ENCODE measurements at regions not wholly inside any gene's neighbourhood (a gene's known extent, or its start where the extent isn't known, plus 50 kb on each side); places are given as distances from the start of the nearest gene placed in this dataset.

GRCh38 chr4:128700659-128701350 lies 108.7 kb upstream of the JADE1 start:
- no peaks in the 10 kb centered on the region for H3K4me1 ChIP-seq (ENCODE audit: control insufficient read depth, insufficient read depth, low read length)
- no TSS peak for BruUV-seq (replicated peaks)
- no peaks in the 10 kb centered on the region for H3K9me1 ChIP-seq (ENCODE audit: insufficient read depth, low read length)
- H3K23ac ChIP-seq (ENCODE audit: low read depth, low read length): no peak overlapping the region
- no peak overlapping the region for H4K8ac ChIP-seq (ENCODE audit: low read depth in 2 of 2, low read length in 2 of 2)
- ATAC-seq (ENCODE audit: low read depth) (no peak), DNase-seq (no peak)
- no peak overlapping the region for H4K5ac ChIP-seq (ENCODE audit: low read depth, low read length)
- no peak overlapping the region for H4K91ac ChIP-seq (ENCODE audit: insufficient read depth, low read depth, low read length)
- no peak overlapping the region for H3K9ac ChIP-seq (ENCODE audit: low read depth, low read length)
- no CpG with 5 or more reads among the region's 1 CpG for WGBS, 2 experiments (ENCODE audit: extremely low coverage in 2 of 2, insufficient read length in 1 of 2)
- H3K79me1 ChIP-seq (ENCODE audit: low read depth in 1 of 2, low read length in 2 of 2): no peaks in the 10 kb centered on the region
- no peaks in the 10 kb centered on the region for H3K9me3 ChIP-seq (ENCODE audit: control insufficient read depth, insufficient read depth, low read length)
- no peak overlapping the region for H2BK20ac ChIP-seq (ENCODE audit: low read depth, low read length)
- intact Hi-C loops (cut with micrococcal nuclease) (no loop called here), dilution Hi-C loops (cut with HindIII; ENCODE audit: low sequenced_read_pairs, unreplicated experiment) (no loop called here), in situ Hi-C loops (cut with MboI; ENCODE audit: low sequenced_read_pairs) (no loop called here)
- no peak overlapping the region for H2BK5ac ChIP-seq (ENCODE audit: low read depth, low read length, poor library complexity, severe bottlenecking)
- H4K20me1 ChIP-seq (ENCODE audit: insufficient read depth, low read length): no peaks in the 10 kb centered on the region
- H3K56ac ChIP-seq (ENCODE audit: extremely low read depth, insufficient read depth, low read length): no peak overlapping the region
- H3K4me3 ChIP-seq (ENCODE audit: insufficient read depth, low read depth, low read length): no peak overlapping the region
- no peak overlapping the region for H3K4ac ChIP-seq (ENCODE audit: low read depth, low read length)
- H3K14ac ChIP-seq (replicated peaks; ENCODE audit: low read depth, low read length): no peak overlapping the region
- H3K4me2 ChIP-seq (ENCODE audit: low read depth, low read length): no peak overlapping the region
- no peak overlapping the region for H2AK5ac ChIP-seq (ENCODE audit: low read depth, low read length)
- CTCF ChIA-PET: no interaction called here
- no peaks in the 10 kb centered on the region for H3K27me3 ChIP-seq (ENCODE audit: control insufficient read depth, insufficient read depth, low read length)
- H2BK120ac ChIP-seq (ENCODE audit: low read depth, low read length): no peak overlapping the region
- TF ChIP-seq MAFK (IDR thresholded peaks at IDR 0.05; ENCODE audit: low read depth, low read length) (peak; percentile 42; the same call in 1 of the 2 replicates), MAZ (IDR thresholded peaks at IDR 0.05; ENCODE audit: borderline replicate concordance, low read depth, low read length) (no peak), RAD21 (IDR thresholded peaks at IDR 0.05; ENCODE audit: low read length) (no peak), CHD1 (IDR thresholded peaks at IDR 0.05; ENCODE audit: low read depth, low read length) (no peak)
- TF ChIP-seq, protein P1, sequence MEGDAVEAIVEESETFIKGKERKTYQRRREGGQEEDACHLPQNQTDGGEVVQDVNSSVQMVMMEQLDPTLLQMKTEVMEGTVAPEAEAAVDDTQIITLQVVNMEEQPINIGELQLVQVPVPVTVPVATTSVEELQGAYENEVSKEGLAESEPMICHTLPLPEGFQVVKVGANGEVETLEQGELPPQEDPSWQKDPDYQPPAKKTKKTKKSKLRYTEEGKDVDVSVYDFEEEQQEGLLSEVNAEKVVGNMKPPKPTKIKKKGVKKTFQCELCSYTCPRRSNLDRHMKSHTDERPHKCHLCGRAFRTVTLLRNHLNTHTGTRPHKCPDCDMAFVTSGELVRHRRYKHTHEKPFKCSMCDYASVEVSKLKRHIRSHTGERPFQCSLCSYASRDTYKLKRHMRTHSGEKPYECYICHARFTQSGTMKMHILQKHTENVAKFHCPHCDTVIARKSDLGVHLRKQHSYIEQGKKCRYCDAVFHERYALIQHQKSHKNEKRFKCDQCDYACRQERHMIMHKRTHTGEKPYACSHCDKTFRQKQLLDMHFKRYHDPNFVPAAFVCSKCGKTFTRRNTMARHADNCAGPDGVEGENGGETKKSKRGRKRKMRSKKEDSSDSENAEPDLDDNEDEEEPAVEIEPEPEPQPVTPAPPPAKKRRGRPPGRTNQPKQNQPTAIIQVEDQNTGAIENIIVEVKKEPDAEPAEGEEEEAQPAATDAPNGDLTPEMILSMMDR (conservative IDR thresholded peaks at IDR 0.05; ENCODE audit: low read depth, low read length): no peak
- H3K36me3 ChIP-seq (ENCODE audit: control insufficient read depth, insufficient read depth, low read length): no peaks in the 10 kb centered on the region
- H2BK15ac ChIP-seq (ENCODE audit: low read depth, low read length): no peak overlapping the region
- H3K27ac ChIP-seq (ENCODE audit: insufficient read depth, low read length): no peak overlapping the region
- no peak overlapping the region for H2AK9ac ChIP-seq (replicated peaks; ENCODE audit: low read depth, low read length, poor library complexity)
- H2AFZ ChIP-seq (replicated peaks; ENCODE audit: low read length, poor library complexity): no peak overlapping the region
- POLR2A ChIA-PET (ENCODE audit: unreplicated experiment): interaction anchor here (0.6 kb wide), 1 partner anchor 180 kb away, joined by 3 read pairs; no protein-coding TSS in a partner anchor
- no peak overlapping the region for H3K18ac ChIP-seq (ENCODE audit: low read depth, low read length)

Data from IMR-90 (cell line).